ENCODE measurements at regions not wholly inside any gene's neighbourhood (a gene's known extent, or its start where the extent isn't known, plus 50 kb on each side); places are given as distances from the start of the nearest gene placed in this dataset.

- no peak for DNase-seq (ENCODE audit: extremely low read depth, low read depth)
- H3K4me3 ChIP-seq (replicated peaks; ENCODE audit: low read depth, low read length) = no peak overlapping the region
- TF ChIP-seq, protein P1, sequence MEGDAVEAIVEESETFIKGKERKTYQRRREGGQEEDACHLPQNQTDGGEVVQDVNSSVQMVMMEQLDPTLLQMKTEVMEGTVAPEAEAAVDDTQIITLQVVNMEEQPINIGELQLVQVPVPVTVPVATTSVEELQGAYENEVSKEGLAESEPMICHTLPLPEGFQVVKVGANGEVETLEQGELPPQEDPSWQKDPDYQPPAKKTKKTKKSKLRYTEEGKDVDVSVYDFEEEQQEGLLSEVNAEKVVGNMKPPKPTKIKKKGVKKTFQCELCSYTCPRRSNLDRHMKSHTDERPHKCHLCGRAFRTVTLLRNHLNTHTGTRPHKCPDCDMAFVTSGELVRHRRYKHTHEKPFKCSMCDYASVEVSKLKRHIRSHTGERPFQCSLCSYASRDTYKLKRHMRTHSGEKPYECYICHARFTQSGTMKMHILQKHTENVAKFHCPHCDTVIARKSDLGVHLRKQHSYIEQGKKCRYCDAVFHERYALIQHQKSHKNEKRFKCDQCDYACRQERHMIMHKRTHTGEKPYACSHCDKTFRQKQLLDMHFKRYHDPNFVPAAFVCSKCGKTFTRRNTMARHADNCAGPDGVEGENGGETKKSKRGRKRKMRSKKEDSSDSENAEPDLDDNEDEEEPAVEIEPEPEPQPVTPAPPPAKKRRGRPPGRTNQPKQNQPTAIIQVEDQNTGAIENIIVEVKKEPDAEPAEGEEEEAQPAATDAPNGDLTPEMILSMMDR (IDR thresholded peaks at IDR 0.05; ENCODE audit: low read depth, low read length, missing control alignments) = no peak
These were observed 146.1 kb downstream of the TFAP2A start for GRCh38 chr6:10268611-10269310.

DNA sequence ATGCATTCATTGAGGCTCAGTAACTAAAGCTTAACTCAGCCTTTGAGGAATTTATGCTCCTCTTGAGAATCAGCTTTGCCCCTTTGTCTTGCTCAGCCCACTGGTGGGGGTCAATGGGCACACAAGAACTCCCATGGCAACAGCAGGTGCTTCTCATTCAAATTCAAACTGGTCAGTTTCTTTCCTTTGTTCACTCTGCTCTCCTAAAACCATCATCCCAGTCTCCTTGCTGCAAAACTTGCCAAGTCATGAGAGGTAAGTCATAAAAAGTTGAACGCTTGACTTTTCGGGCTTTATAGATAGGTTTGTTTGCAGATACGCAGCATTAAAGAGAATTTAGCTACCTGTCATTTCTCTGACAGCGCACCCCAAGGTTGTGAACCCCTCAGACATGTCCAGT lies 146.8 kb downstream of the TFAP2A start:
- H3K4me3 ChIP-seq (replicated peaks; ENCODE audit: low read depth, low read length) = no peak overlapping the region
- TF ChIP-seq, protein P1 (IDR thresholded peaks at IDR 0.05; ENCODE audit: low read depth, low read length, missing control alignments) = no peak
- no peak for DNase-seq (ENCODE audit: extremely low read depth, low read depth)

- H3K4me3 ChIP-seq (replicated peaks; ENCODE audit: low read depth, low read length) = no peak overlapping the region
- DNase-seq (ENCODE audit: extremely low read depth, low read depth) = no peak
- TF ChIP-seq, protein P1 (IDR thresholded peaks at IDR 0.05; ENCODE audit: low read depth, low read length, missing control alignments) = no peak
These were observed 148.4 kb downstream of the TFAP2A start for GRCh38 chr6:10266462-10266861.

GRCh38 chr6:10266061-10266460 lies 148.8 kb downstream of the TFAP2A start:
- no peak for DNase-seq (ENCODE audit: extremely low read depth, low read depth)
- TF ChIP-seq, protein P1 (IDR thresholded peaks at IDR 0.05; ENCODE audit: low read depth, low read length, missing control alignments) = no peak
- no peak overlapping the region for H3K4me3 ChIP-seq (replicated peaks; ENCODE audit: low read depth, low read length)

DNA sequence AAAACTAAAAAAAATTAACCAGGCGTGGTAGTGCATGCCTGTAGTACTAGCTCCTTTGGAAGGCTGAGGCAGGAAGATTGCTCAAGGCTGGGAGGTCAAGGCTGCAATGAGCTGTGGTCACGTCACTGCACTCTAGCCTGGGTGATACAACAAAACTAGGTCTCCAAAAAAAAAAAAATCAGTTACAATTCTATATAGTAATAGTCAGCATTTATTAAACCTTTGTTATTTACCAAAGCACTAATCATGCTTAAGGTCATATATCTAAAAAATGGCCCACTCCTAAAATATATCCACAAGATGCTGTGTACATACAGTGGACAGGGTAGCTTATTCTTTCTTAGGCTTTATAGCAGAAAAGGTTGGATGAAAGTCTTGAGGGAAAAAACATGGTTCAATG lies 152.4 kb downstream of the TFAP2A start:
- H3K4me3 ChIP-seq (replicated peaks; ENCODE audit: low read depth, low read length) = no peak overlapping the region
- no peak for DNase-seq (ENCODE audit: extremely low read depth, low read depth)
- TF ChIP-seq, protein P1 (IDR thresholded peaks at IDR 0.05; ENCODE audit: low read depth, low read length, missing control alignments) = no peak

- TF ChIP-seq, protein P1 (IDR thresholded peaks at IDR 0.05; ENCODE audit: low read depth, low read length, missing control alignments) = no peak
- no peak for DNase-seq (ENCODE audit: extremely low read depth, low read depth)
- H3K4me3 ChIP-seq (replicated peaks; ENCODE audit: low read depth, low read length) = no peak overlapping the region
These were observed 155.2 kb downstream of the TFAP2A start for GRCh38 chr6:10259671-10260070.

- TF ChIP-seq, protein P1 (IDR thresholded peaks at IDR 0.05; ENCODE audit: low read depth, low read length, missing control alignments) = no peak
- DNase-seq (ENCODE audit: extremely low read depth, low read depth) = no peak
- H3K4me3 ChIP-seq (replicated peaks; ENCODE audit: low read depth, low read length) = no peak overlapping the region
These were observed 156.5 kb downstream of the TFAP2A start for GRCh38 chr6:10258341-10258740.
